Heart left ventricle (tissue), 16 donors: ENCODE measurements at regions not wholly inside any gene's neighbourhood (a gene's known extent, or its start where the extent isn't known, plus 50 kb on each side); places are given as distances from the start of the nearest gene placed in this dataset.

Experiments
- ATAC-seq, 4 donors: fragments of 200-7000 bp; cut with Tn5 transposase; one replicate each; pipeline ENCODE4 v1.9.1; 2020 to 2022; ENCODE audit warnings: moderate library complexity in 4 of 4, mild to moderate bottlenecking in 3 of 4, moderate number of reproducible peaks in 1 of 4
- DNase-seq, 5 donors: peaks; one replicate each; pipeline ENCODE4 v3.0.0-alpha.2; 2020
- H3K27ac ChIP-seq, 12 donors: fragments of 200-600 bp; sonication (generic) in 4 of 12; one replicate each; pipeline versions ENCODE4 v1.5.0 to v1.8.0; 2016 to 2022; ENCODE audit warnings: mild to moderate bottlenecking in 2 of 12
- H3K27me3 ChIP-seq, 9 donors: fragments of 200-600 bp; sonication (generic) in 2 of 9; one replicate each; pipeline versions ENCODE4 v1.5.1 to v1.8.0; 2016 to 2022; ENCODE audit warnings: mild to moderate bottlenecking in 3 of 9
- H3K36me3 ChIP-seq, 9 donors: fragments of 200-600 bp; sonication (generic) in 2 of 9; one replicate each; pipeline versions ENCODE4 v1.5.0 to v1.8.0; 2018 to 2022; ENCODE audit warnings: mild to moderate bottlenecking in 2 of 9
- H3K4me1 ChIP-seq, 12 donors: fragments of 200-600 bp; sonication (generic) in 4 of 12; one replicate each; pipeline versions ENCODE4 v1.5.0 to v1.8.0; 2016 to 2022; ENCODE audit warnings: mild to moderate bottlenecking in 3 of 12
- H3K4me3 ChIP-seq, 12 donors: fragments of 200-600 bp; sonication (generic) in 4 of 12; one replicate each; pipeline versions ENCODE4 v1.5.0 to v1.8.0; 2017 to 2022; ENCODE audit warnings: mild to moderate bottlenecking in 9 of 12, moderate library complexity in 4 of 12
- H3K9me3 ChIP-seq, 12 donors: fragments of 200-600 bp; sonication (generic) in 4 of 12; one replicate each; pipeline versions ENCODE4 v1.5.0 to v1.8.0; 2016 to 2022; ENCODE audit warnings: mild to moderate bottlenecking in 1 of 12
- POLR2A ChIP-seq, 2 donors: fragments of 450-650 bp; IDR thresholded peaks; one replicate each; pipeline ENCODE4 v1.6.1; 2017; ENCODE audit warnings: antibody characterized with exemption in 2 of 2, mild to moderate bottlenecking in 2 of 2, moderate library complexity in 2 of 2
- WGBS, 4 donors: extraction: QIAGEN DNeasy Blood & Tissue Kit in 2 of 4; methylation state at CpG; one replicate each; pipeline versions ENCODE4 v1.1.5 to v1.1.7; 2013 to 2018; 5-methylcytosine and 5-hydroxymethylcytosine counted together
- intact Hi-C, 10 donors: fragments of 100-400 bp; cut with DNase I; formaldehyde crosslinking; loops; one replicate each; pipeline versions ENCODE4 v1.11.1 to v1.14.2; 2022
- TF ChIP-seq, protein P1 (sequence below), 12 donors: fragments of 200-600 bp; sonication (generic) in 4 of 12; IDR thresholded peaks; one replicate each; pipeline versions ENCODE4 v1.5.0 to v1.8.0; 2018 to 2022; ENCODE audit warnings: antibody characterized with exemption in 12 of 12, mild to moderate bottlenecking in 5 of 12
- donor health status: ischemic (EF 13 %, LVEDD 7.1; RV severe dilation, severe dysfunction).
- donor health status: healthy with polysubstance abuse.
- donor health status: DM: no; HTN: yes; CAD: no.
- donor health status: DM: no; HTN: no; CAD: no.
- donor health status: ischemic (EF 25% LVEDD 6.9; RV normal size, moderate dysfunction).
- donor health status: ischemic (EF 25% LVEDD 5.7; RV mildly dilated, moderate dysfunction).
- donor health status: healthy.
- donor health status: DM: yes; HTN: yes; CAD: no.
- donor health status: ischemic (EF 35%, LVEDD 5.7; RV mildly dilated, moderate dysfunction).
- donor health status: nonischemic (EF 11% LVEDD 7.7; RV severe dilation, severe dysfunction).
- donor health status: DM: yes; HTN: yes; CAD: no.
- donor health status: PGD.
- donor health status: ischemic (EF 29% LVEDD 5.4; RV normal size, mild dysfunction).
- donor health status: nonischemic (EF 23%, LVEDD 6.1; RV moderate dilation, normal function).

GRCh38 chr7:114312649-114313048, 102.0 kb upstream of the FOXP2 start:
- no peaks in the 10 kb centered on the region for H3K4me1 ChIP-seq
- no peak for ATAC-seq
- 86 to 100% (median 87%) methylated on average over 1 of the region's 1 CpG for WGBS, 4 donors

GRCh38 chr7:114310345-114311110, 104.1 kb upstream of the FOXP2 start:
- no peaks in the 10 kb centered on the region for H3K4me1 ChIP-seq
- H3K27me3 ChIP-seq: no peaks in the 10 kb centered on the region
- H3K9me3 ChIP-seq: no peaks in the 10 kb centered on the region
- H3K4me3 ChIP-seq: no peak overlapping the region
- intact Hi-C loops: no loop called here
- no peak overlapping the region for H3K27ac ChIP-seq
- no peaks in the 10 kb centered on the region for H3K36me3 ChIP-seq
- TF ChIP-seq POLR2A (IDR thresholded peaks at IDR 0.05): no peak
- TF ChIP-seq, protein P1, sequence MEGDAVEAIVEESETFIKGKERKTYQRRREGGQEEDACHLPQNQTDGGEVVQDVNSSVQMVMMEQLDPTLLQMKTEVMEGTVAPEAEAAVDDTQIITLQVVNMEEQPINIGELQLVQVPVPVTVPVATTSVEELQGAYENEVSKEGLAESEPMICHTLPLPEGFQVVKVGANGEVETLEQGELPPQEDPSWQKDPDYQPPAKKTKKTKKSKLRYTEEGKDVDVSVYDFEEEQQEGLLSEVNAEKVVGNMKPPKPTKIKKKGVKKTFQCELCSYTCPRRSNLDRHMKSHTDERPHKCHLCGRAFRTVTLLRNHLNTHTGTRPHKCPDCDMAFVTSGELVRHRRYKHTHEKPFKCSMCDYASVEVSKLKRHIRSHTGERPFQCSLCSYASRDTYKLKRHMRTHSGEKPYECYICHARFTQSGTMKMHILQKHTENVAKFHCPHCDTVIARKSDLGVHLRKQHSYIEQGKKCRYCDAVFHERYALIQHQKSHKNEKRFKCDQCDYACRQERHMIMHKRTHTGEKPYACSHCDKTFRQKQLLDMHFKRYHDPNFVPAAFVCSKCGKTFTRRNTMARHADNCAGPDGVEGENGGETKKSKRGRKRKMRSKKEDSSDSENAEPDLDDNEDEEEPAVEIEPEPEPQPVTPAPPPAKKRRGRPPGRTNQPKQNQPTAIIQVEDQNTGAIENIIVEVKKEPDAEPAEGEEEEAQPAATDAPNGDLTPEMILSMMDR (IDR thresholded peaks at IDR 0.05): peak in 1 of 12 donors; percentile 6
- DNase-seq: no peak
- ATAC-seq: no peak
- 91 to 95% (median 93%) methylated on average over 6 of the region's 6 CpGs for WGBS, 4 donors

More at GRCh38 chr7:114312649-114313048, 102.0 kb upstream of the FOXP2 start:
- TF ChIP-seq, protein P1 (IDR thresholded peaks at IDR 0.05): no peak
- no peak for TF ChIP-seq POLR2A (IDR thresholded peaks at IDR 0.05)
- DNase-seq: no peak
- no peaks in the 10 kb centered on the region for H3K36me3 ChIP-seq
- H3K9me3 ChIP-seq: no peaks in the 10 kb centered on the region
- no peaks in the 10 kb centered on the region for H3K27me3 ChIP-seq
- no peak overlapping the region for H3K27ac ChIP-seq
- no peak overlapping the region for H3K4me3 ChIP-seq
- intact Hi-C loops: no loop called here

- intact Hi-C loops: no loop called here
- no peak for ATAC-seq
- WGBS, 4 donors: 66 to 70% (median 69%) methylated on average over 2 of the region's 2 CpGs
- Histone ChIP-seq H3K9me3 (no peaks in the 10 kb centered on the region), H3K4me1 (no peaks in the 10 kb centered on the region), H3K36me3 (no peaks in the 10 kb centered on the region), H3K27ac (no peak overlapping the region), H3K27me3 (no peaks in the 10 kb centered on the region), H3K4me3 (no peak overlapping the region)
- no peak for DNase-seq
- TF ChIP-seq, protein P1 (IDR thresholded peaks at IDR 0.05): no peak
- no peak for TF ChIP-seq POLR2A (IDR thresholded peaks at IDR 0.05)
Measured at GRCh38 chr7:114309729-114310128, 104.9 kb upstream of the FOXP2 start.

- ATAC-seq (no peak), DNase-seq (no peak)
- Histone ChIP-seq H3K27me3 (no peaks in the 10 kb centered on the region), H3K27ac (no peak overlapping the region), H3K4me1 (no peaks in the 10 kb centered on the region), H3K9me3 (peaks cover 0 to 3% (median 0%) of the 10 kb centered on the region in 12 donors), H3K4me3 (no peak overlapping the region), H3K36me3 (no peaks in the 10 kb centered on the region)
- TF ChIP-seq POLR2A (IDR thresholded peaks at IDR 0.05): no peak
- TF ChIP-seq, protein P1 (IDR thresholded peaks at IDR 0.05): no peak
- intact Hi-C loops: no loop called here
Measured at GRCh38 chr7:114303301-114303700, 111.3 kb upstream of the FOXP2 start.
